ENCODE measurements at regions not wholly inside any gene's neighbourhood (a gene's known extent, or its start where the extent isn't known, plus 50 kb on each side); places are given as distances from the start of the nearest gene placed in this dataset.

- ChIA-PET CTCF (ENCODE audit: low intra/inter-chr PET ratio) (interaction anchor here (0.6 kb wide), 1 partner anchor 216 kb away, joined by 4 read pairs; no protein-coding TSS in a partner anchor), POLR2A (interaction anchor here (0.6 to 2.0 kb wide), 3 partner anchors 9 to 69 kb away, joined by 3 to 6 read pairs (median 3); no protein-coding TSS in a partner anchor)
- H3K9me1 ChIP-seq (ENCODE audit: control insufficient read depth, insufficient read depth, low read length), result no peaks in the 10 kb centered on the region
- H3K27ac ChIP-seq (ENCODE audit: extremely low read depth, low read depth, low read length), result no peak overlapping the region
- TF ChIP-seq SIN3B (IDR thresholded peaks at IDR 0.05; ENCODE audit: low read depth), result no peak
- FAIRE-seq (no peak), DNase-seq (ENCODE audit: extremely low read depth in 1 of 4, low spot score in 3 of 4) (no peak), ATAC-seq (no peak)
- no peak overlapping the region for H3K4me2 ChIP-seq (ENCODE audit: insufficient read depth, low read length)
- H3K9ac ChIP-seq (ENCODE audit: insufficient read depth in 1 of 2, low read depth in 2 of 2, low read length in 2 of 2), result no peak overlapping the region
- in situ Hi-C loops (cut with MboI) (no loop called here), intact Hi-C loops (cut with micrococcal nuclease) (no loop called here)
- no peak overlapping the region for H3K4me3 ChIP-seq
- no TSS peak for BruUV-seq (replicated peaks)
- H3K27me3 ChIP-seq (ENCODE audit: control insufficient read depth in 2 of 2, insufficient read depth in 2 of 2, low read length in 2 of 2), result peaks cover 23 to 43% of the 10 kb centered on the region in 2 experiments
- H3K36me3 ChIP-seq (ENCODE audit: control insufficient read depth, insufficient read depth, low read length), result no peaks in the 10 kb centered on the region
- 0% methylated on average over 2 of the region's 2 CpGs for WGBS (ENCODE audit: insufficient coverage, low coverage, missing lambda C conversion rate)
- no peaks in the 10 kb centered on the region for H3K4me1 ChIP-seq (replicated peaks in 1 of 2; ENCODE audit: control insufficient read depth in 2 of 2, insufficient read depth in 2 of 2, low read length in 2 of 2)
- no peaks in the 10 kb centered on the region for H3K9me3 ChIP-seq (replicated peaks; ENCODE audit: control insufficient read depth, insufficient read depth, low read depth, low read length)
- H4K20me1 ChIP-seq (replicated peaks; ENCODE audit: control insufficient read depth, insufficient read depth, low read length), result 0 out of 2 replicates have a peak, but pooled peaks cover 4% of the 10 kb centered on the region
- H3K79me2 ChIP-seq (ENCODE audit: control insufficient read depth, insufficient read depth, low read length), result no peaks in the 10 kb centered on the region
- no peak overlapping the region for H2AFZ ChIP-seq (ENCODE audit: low read depth, low read length)
Observed at GRCh38 chr7:26584326-26584725, 280.1 kb downstream of the SKAP2 start.

- Histone ChIP-seq H3K9ac (ENCODE audit: insufficient read depth in 1 of 2, low read depth in 2 of 2, low read length in 2 of 2) (no peak overlapping the region), H3K4me1 (replicated peaks in 1 of 2; ENCODE audit: control insufficient read depth in 2 of 2, insufficient read depth in 2 of 2, low read length in 2 of 2) (no peaks in the 10 kb centered on the region), H3K27ac (ENCODE audit: extremely low read depth, low read depth, low read length) (no peak overlapping the region), H4K20me1 (replicated peaks; ENCODE audit: control insufficient read depth, insufficient read depth, low read length) (0 out of 2 replicates have a peak, but pooled peaks cover 4% of the 10 kb centered on the region), H3K27me3 (ENCODE audit: control insufficient read depth in 2 of 2, insufficient read depth in 2 of 2, low read length in 2 of 2) (peaks cover 23 to 35% of the 10 kb centered on the region in 2 experiments; a peak in 4 of 5 replicates), H2AFZ (ENCODE audit: low read depth, low read length) (no peak overlapping the region), H3K4me3 (no peak overlapping the region), H3K79me2 (ENCODE audit: control insufficient read depth, insufficient read depth, low read length) (no peaks in the 10 kb centered on the region), H3K9me3 (replicated peaks; ENCODE audit: control insufficient read depth, insufficient read depth, low read depth, low read length) (no peaks in the 10 kb centered on the region), H3K4me2 (ENCODE audit: insufficient read depth, low read length) (no peak overlapping the region), H3K9me1 (ENCODE audit: control insufficient read depth, insufficient read depth, low read length) (no peaks in the 10 kb centered on the region), H3K36me3 (ENCODE audit: control insufficient read depth, insufficient read depth, low read length) (no peaks in the 10 kb centered on the region)
- DNase-seq (ENCODE audit: extremely low read depth in 1 of 4, low spot score in 3 of 4) (peak in 1 of 4 experiments; percentile 2), ATAC-seq (no peak), FAIRE-seq (no peak)
- intact Hi-C loops (cut with micrococcal nuclease), result no loop called here
- in situ Hi-C loops (cut with MboI), result no loop called here
- ChIA-PET CTCF (ENCODE audit: low intra/inter-chr PET ratio) (interaction anchor here (0.7 kb wide), 1 partner anchor 83 kb away, joined by 4 read pairs; no protein-coding TSS in a partner anchor), POLR2A (interaction anchor here (1.2 kb wide), 1 partner anchor 70 kb away, joined by 3 read pairs; no protein-coding TSS in a partner anchor)
- BruUV-seq (replicated peaks), result no TSS peak
- 0% methylated on average over 9 of the region's 9 CpGs for WGBS (ENCODE audit: insufficient coverage, low coverage, missing lambda C conversion rate)
- TF ChIP-seq MCM5 (IDR thresholded peaks at IDR 0.05; ENCODE audit: low read depth) (no peak), ELF1 (tag; IDR thresholded peaks at IDR 0.05) (no peak), NR1H2 (CRISPR knock-in tag; IDR thresholded peaks at IDR 0.05) (no peak), ZNF589 (CRISPR knock-in tag; IDR thresholded peaks at IDR 0.05; ENCODE audit: low read depth) (no peak), PTRF (tag; IDR thresholded peaks at IDR 0.05) (no peak), ZNF324 (CRISPR knock-in tag; IDR thresholded peaks at IDR 0.05) (no peak), XRCC5 (IDR thresholded peaks at IDR 0.05; ENCODE audit: low read depth, low read length) (no peak), SETDB1 (IDR thresholded peaks at IDR 0.05; ENCODE audit: low read length) (no peak), TRIM24 (IDR thresholded peaks at IDR 0.05) (no peak)
Observed at GRCh38 chr7:26584987-26585665, 279.3 kb downstream of the SKAP2 start.

Measured in K562 (cell line).